ENCODE measurements at regions not wholly inside any gene's neighbourhood (a gene's known extent, or its start where the extent isn't known, plus 50 kb on each side); places are given as distances from the start of the nearest gene placed in this dataset.

GRCh38 chr14:75368333-75368732, 59.5 kb upstream of the JDP2 start:
- TF ChIP-seq CTCF (IDR thresholded peaks at IDR 0.05), result no peak
- TF ChIP-seq POLR2A (IDR thresholded peaks at IDR 0.05), result no peak
